ENCODE measurements at regions not wholly inside any gene's neighbourhood (a gene's known extent, or its start where the extent isn't known, plus 50 kb on each side); places are given as distances from the start of the nearest gene placed in this dataset.
"Not testable (repeated sequence)": the region's sequence is repeated elsewhere in the genome, so short reads cannot be mapped to it uniquely, and the experiment has no call there.

GRCh38 chr12:40172879-40173278 lies 51.9 kb upstream of the LRRK2 start:
- Histone ChIP-seq H3K4me1 (replicated peaks) (no peaks in the 10 kb centered on the region), H3K36me3 (no peaks in the 10 kb centered on the region), H3K9me3 (replicated peaks) (no peaks in the 10 kb centered on the region; the same call in 1 of the 2 replicates), H3K27me3 (replicated peaks) (no peaks in the 10 kb centered on the region; the same call in 1 of the 2 replicates), H3K4me3 (no peak overlapping the region), H3K27ac (no peak overlapping the region)
- DNase-seq (ENCODE audit: low read depth in 1 of 2, low spot score in 2 of 2), result no peak

- no peaks in the 10 kb centered on the region; the same call in 1 of the 2 replicates for H3K9me3 ChIP-seq (replicated peaks)
- no peaks in the 10 kb centered on the region for H3K4me1 ChIP-seq (replicated peaks)
- H3K27ac ChIP-seq, result no peak overlapping the region
- H3K36me3 ChIP-seq, result no peaks in the 10 kb centered on the region
- H3K27me3 ChIP-seq (replicated peaks), result no peaks in the 10 kb centered on the region; the same call in 1 of the 2 replicates
- H3K4me3 ChIP-seq, result no peak overlapping the region
- no peak for DNase-seq (ENCODE audit: low read depth in 1 of 2, low spot score in 2 of 2)
Observed at GRCh38 chr12:40171501-40171900, 53.3 kb upstream of the LRRK2 start.

- no peaks in the 10 kb centered on the region; the same call in 1 of the 2 replicates for H3K27me3 ChIP-seq (replicated peaks)
- H3K9me3 ChIP-seq (replicated peaks), result no peaks in the 10 kb centered on the region; the same call in 1 of the 2 replicates
- H3K4me3 ChIP-seq, result no peak overlapping the region
- H3K27ac ChIP-seq, result no peak overlapping the region
- no peak for DNase-seq (ENCODE audit: low read depth in 1 of 2, low spot score in 2 of 2)
- H3K36me3 ChIP-seq, result no peaks in the 10 kb centered on the region
- no peaks in the 10 kb centered on the region for H3K4me1 ChIP-seq (replicated peaks)
Observed at GRCh38 chr12:40171066-40171465, 53.7 kb upstream of the LRRK2 start.

GRCh38 chr12:40170593-40170992 lies 54.2 kb upstream of the LRRK2 start:
- peak; percentile 52 to 82 for DNase-seq (ENCODE audit: low read depth in 1 of 2, low spot score in 2 of 2)
- no peaks in the 10 kb centered on the region for H3K4me1 ChIP-seq (replicated peaks)
- H3K27me3 ChIP-seq (replicated peaks), result no peaks in the 10 kb centered on the region; the same call in 1 of the 2 replicates
- H3K27ac ChIP-seq, result no peak overlapping the region
- H3K36me3 ChIP-seq, result no peaks in the 10 kb centered on the region
- H3K4me3 ChIP-seq, result no peak overlapping the region
- H3K9me3 ChIP-seq (replicated peaks), result no peaks in the 10 kb centered on the region; the same call in 1 of the 2 replicates

DNA sequence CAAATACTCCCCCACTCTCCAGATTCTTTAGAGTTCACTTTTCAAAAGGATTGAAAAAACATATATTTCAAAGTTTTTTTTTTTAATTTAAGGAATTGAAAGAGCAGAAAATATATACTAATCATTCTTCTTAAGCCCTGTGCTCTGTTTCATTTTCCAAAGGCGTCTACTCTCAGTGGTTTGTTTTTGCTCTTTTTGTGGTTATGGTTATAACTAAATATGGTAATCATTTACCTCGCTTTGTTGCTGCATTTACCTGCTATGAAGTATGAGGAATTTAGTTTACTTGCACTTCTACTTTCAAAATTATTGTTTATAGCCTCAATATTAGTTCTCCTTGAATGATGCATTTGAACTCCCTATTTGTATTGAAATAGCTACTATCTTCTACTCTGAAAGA lies 55.9 kb upstream of the LRRK2 start:
- Histone ChIP-seq H3K4me1 (replicated peaks) (no peaks in the 10 kb centered on the region), H3K4me3 (no peak overlapping the region), H3K36me3 (no peaks in the 10 kb centered on the region), H3K27ac (no peak overlapping the region), H3K9me3 (replicated peaks) (peaks cover 5% of the 10 kb centered on the region; the same call in 1 of the 2 replicates), H3K27me3 (replicated peaks) (no peaks in the 10 kb centered on the region; the same call in 1 of the 2 replicates)
- DNase-seq (ENCODE audit: low read depth in 1 of 2, low spot score in 2 of 2), result no peak

- not testable (repeated sequence) for H3K27ac ChIP-seq; H3K36me3 ChIP-seq; H3K4me1 ChIP-seq (replicated peaks); H3K9me3 ChIP-seq (replicated peaks); H3K4me3 ChIP-seq; H3K27me3 ChIP-seq (replicated peaks)
- peak; percentile 53 to 65 for DNase-seq (ENCODE audit: low read depth in 1 of 2, low spot score in 2 of 2)
Observed at GRCh38 chr12:40168419-40168818, 56.4 kb upstream of the LRRK2 start.

GRCh38 chr12:40168001-40168400 lies 56.8 kb upstream of the LRRK2 start:
- peaks cover 7% of the 10 kb centered on the region; the same call in 1 of the 2 replicates for H3K9me3 ChIP-seq (replicated peaks)
- H3K36me3 ChIP-seq, result no peaks in the 10 kb centered on the region
- H3K4me3 ChIP-seq, result no peak overlapping the region
- no peaks in the 10 kb centered on the region for H3K4me1 ChIP-seq (replicated peaks)
- peak in 1 of 2 experiments; percentile 52 for DNase-seq (ENCODE audit: low read depth in 1 of 2, low spot score in 2 of 2)
- H3K27me3 ChIP-seq (replicated peaks), result no peaks in the 10 kb centered on the region; the same call in 1 of the 2 replicates
- H3K27ac ChIP-seq, result no peak overlapping the region

DNA sequence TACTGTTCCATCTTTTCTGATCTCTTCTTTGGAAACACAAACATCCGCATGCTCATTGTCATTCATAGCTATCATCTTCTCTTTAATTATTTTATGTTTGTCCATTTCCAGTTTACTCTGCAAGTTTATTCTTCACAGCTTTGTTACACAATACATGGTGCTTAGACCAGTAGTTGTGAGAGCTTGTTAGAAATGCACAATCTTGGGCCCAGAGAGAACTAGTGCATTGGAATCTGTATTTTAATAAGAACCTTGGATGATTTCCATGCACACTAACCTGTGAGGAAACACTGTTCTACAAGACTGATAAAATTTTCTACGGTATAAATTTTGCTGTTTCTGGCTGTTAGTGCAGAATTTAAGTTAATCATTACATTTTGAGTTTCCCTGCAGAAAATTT lies 59.3 kb upstream of the SLC2A13 start:
- H3K27ac ChIP-seq, result no peak overlapping the region
- H3K4me3 ChIP-seq, result no peak overlapping the region
- DNase-seq (ENCODE audit: low read depth in 1 of 2, low spot score in 2 of 2), result peak in 1 of 2 experiments; percentile 39
- H3K9me3 ChIP-seq (replicated peaks), result peaks cover 7% of the 10 kb centered on the region; the same call in 1 of the 2 replicates
- no peaks in the 10 kb centered on the region; the same call in 1 of the 2 replicates for H3K27me3 ChIP-seq (replicated peaks)
- H3K4me1 ChIP-seq (replicated peaks), result no peaks in the 10 kb centered on the region
- no peaks in the 10 kb centered on the region for H3K36me3 ChIP-seq

DNA sequence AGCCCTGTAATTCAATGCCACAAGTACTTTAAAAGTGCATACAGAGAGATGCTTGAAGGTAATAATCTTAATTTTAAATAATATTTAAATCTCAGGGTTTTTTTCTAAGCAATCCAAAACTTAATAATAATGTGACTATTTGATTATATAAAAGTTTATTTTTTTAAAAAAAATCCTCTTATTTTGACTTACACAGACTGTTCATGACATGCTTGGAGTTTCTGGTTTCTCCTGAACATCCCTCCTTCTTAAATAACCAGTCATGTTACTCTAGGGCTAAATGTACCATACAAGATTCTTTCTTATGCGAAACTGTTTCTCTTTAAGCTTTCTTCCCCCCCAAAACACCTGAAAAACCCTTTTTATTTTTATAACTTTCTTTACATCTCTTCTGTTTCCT lies 58.2 kb upstream of the SLC2A13 start:
- H3K27ac ChIP-seq, result no peak overlapping the region
- H3K4me3 ChIP-seq, result no peak overlapping the region
- H3K4me1 ChIP-seq (replicated peaks), result no peaks in the 10 kb centered on the region
- H3K27me3 ChIP-seq (replicated peaks), result no peaks in the 10 kb centered on the region
- peaks cover 7% of the 10 kb centered on the region; the same call in 1 of the 2 replicates for H3K9me3 ChIP-seq (replicated peaks)
- H3K36me3 ChIP-seq, result no peaks in the 10 kb centered on the region
- peak in 1 of 2 experiments; percentile 40 for DNase-seq (ENCODE audit: low read depth in 1 of 2, low spot score in 2 of 2)

DNA sequence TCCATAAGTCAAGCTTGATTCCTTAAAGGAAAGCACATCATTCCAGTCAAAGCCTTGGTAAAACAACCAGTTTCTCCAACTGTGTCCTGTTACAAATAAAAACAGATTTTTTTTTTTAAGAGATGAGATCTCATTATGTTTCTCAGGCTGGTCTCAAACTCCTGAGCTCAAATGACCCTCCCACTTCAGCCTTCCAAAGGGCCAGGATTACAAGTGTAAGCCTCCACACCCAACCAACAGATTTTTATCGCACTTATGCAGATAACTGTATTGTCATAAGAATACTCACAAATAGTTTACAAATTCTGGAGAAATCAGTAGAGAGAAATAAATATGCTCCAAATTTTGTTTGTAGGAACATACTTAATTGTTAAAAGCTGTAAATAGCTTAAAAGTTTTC lies 56.2 kb upstream of the SLC2A13 start:
- Histone ChIP-seq H3K9me3 (replicated peaks) (peaks cover 7% of the 10 kb centered on the region; the same call in 1 of the 2 replicates), H3K27ac (no peak overlapping the region), H3K4me3 (no peak overlapping the region), H3K27me3 (replicated peaks) (no peaks in the 10 kb centered on the region), H3K4me1 (replicated peaks) (no peaks in the 10 kb centered on the region), H3K36me3 (no peaks in the 10 kb centered on the region)
- DNase-seq (ENCODE audit: low read depth in 1 of 2, low spot score in 2 of 2), result peak; percentile 51

- Histone ChIP-seq H3K4me1 (replicated peaks) (peaks cover 2% of the 10 kb centered on the region), H3K4me3 (no peak overlapping the region)
- peak; percentile 74 to 76 for DNase-seq (ENCODE audit: low read depth in 1 of 2, low spot score in 2 of 2)
Observed at GRCh38 chr12:40158592-40159111, 52.8 kb upstream of the SLC2A13 start.

DNA sequence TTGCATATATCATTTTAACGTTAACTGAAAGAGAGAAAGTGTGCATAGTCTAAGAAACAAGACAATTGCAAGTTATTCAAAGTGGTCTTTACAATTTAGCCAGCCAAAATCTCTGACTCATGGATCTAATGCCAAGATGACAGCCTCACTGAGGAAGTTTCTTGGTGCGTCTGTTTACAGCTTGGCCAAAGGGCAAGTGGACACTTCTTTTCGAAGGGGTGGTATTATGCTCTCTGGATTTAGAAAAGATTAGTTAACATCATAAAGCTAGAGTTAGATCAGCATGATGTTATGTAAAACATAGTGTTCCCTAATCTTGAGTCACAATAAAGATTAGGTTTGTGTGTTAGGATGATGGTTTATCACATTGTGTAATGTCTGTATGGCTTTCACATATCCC lies 51.5 kb upstream of the SLC2A13 start:
- H3K4me1 ChIP-seq (replicated peaks), result peaks cover 9% of the 10 kb centered on the region
- H3K9me3 ChIP-seq (replicated peaks), result no peaks in the 10 kb centered on the region
- H3K27ac ChIP-seq, result no peak overlapping the region
- no peaks in the 10 kb centered on the region for H3K36me3 ChIP-seq
- H3K4me3 ChIP-seq, result no peak overlapping the region
- DNase-seq (ENCODE audit: low read depth in 1 of 2, low spot score in 2 of 2), result peak; percentile 49 to 52
- no peaks in the 10 kb centered on the region for H3K27me3 ChIP-seq (replicated peaks)

More at GRCh38 chr12:40158592-40159111, 52.8 kb upstream of the SLC2A13 start:
- Histone ChIP-seq H3K36me3 (no peaks in the 10 kb centered on the region), H3K27ac (no peak overlapping the region), H3K27me3 (replicated peaks) (no peaks in the 10 kb centered on the region), H3K9me3 (replicated peaks) (peaks cover 3% of the 10 kb centered on the region; the same call in 1 of the 2 replicates)

- no peaks in the 10 kb centered on the region for H3K36me3 ChIP-seq
- H3K4me3 ChIP-seq, result no peak overlapping the region
- peak; percentile 55 to 76 for DNase-seq (ENCODE audit: low read depth in 1 of 2, low spot score in 2 of 2)
- no peak overlapping the region for H3K27ac ChIP-seq
- no peaks in the 10 kb centered on the region for H3K9me3 ChIP-seq (replicated peaks)
- H3K4me1 ChIP-seq (replicated peaks), result peaks cover 9% of the 10 kb centered on the region
- no peaks in the 10 kb centered on the region for H3K27me3 ChIP-seq (replicated peaks)
Observed at GRCh38 chr12:40156021-40156764, 50.3 kb upstream of the SLC2A13 start.

All from SJSA1 (cell line).